IgD-negative memory B cell (primary cell): ENCODE measurements at regions not wholly inside any gene's neighbourhood (a gene's known extent, or its start where the extent isn't known, plus 50 kb on each side); places are given as distances from the start of the nearest gene placed in this dataset.
A peak's percentile ranks its signal among the peaks of the same experiment; 100 is the strongest.

ENCODE experiments used
- H3K27ac Mint-ChIP-seq, 3 donors: one replicate each; pipeline ENCODE4 v1.8.0; 2020 to 2022; ENCODE audit warnings: mild to moderate bottlenecking in 3 of 3, mixed read lengths in 3 of 3, moderate library complexity in 1 of 3
- H3K27me3 Mint-ChIP-seq: one replicate; pipeline ENCODE4 v1.8.0; 2021; ENCODE audit warnings: mixed read lengths
- H3K36me3 Mint-ChIP-seq: one replicate; pipeline ENCODE4 v1.8.0; 2020; ENCODE audit warnings: mild to moderate bottlenecking, mixed read lengths
- H3K4me1 Mint-ChIP-seq, 3 donors: one replicate each; pipeline ENCODE4 v1.8.0; 2020 to 2022; ENCODE audit warnings: mixed read lengths in 3 of 3, mild to moderate bottlenecking in 1 of 3
- H3K4me3 Mint-ChIP-seq, 4 donors: one replicate each; pipeline ENCODE4 v1.8.0; 2020 to 2022; ENCODE audit warnings: mild to moderate bottlenecking in 4 of 4, mixed read lengths in 4 of 4, moderate library complexity in 3 of 4
- H3K9me3 Mint-ChIP-seq, 3 donors: one replicate each; pipeline ENCODE4 v1.8.0; 2020 to 2021; ENCODE audit warnings: mixed read lengths in 3 of 3, mild to moderate bottlenecking in 1 of 3

GRCh38 chr10:107413971-107414370, 249.5 kb upstream of the SORCS1 start:
- no peak overlapping the region for H3K4me3 Mint-ChIP-seq
- H3K36me3 Mint-ChIP-seq = no peaks in the 10 kb centered on the region
- no peak overlapping the region for H3K27ac Mint-ChIP-seq
- H3K4me1 Mint-ChIP-seq = peaks cover 15 to 23% (median 22%) of the 10 kb centered on the region in 3 donors
- H3K27me3 Mint-ChIP-seq = no peaks in the 10 kb centered on the region
- peaks cover 2% of the 10 kb centered on the region in 3 donors for H3K9me3 Mint-ChIP-seq

- Mint-ChIP-seq H3K4me1 (peaks cover 0 to 2% (median 1%) of the 10 kb centered on the region in 3 donors), H3K27me3 (no peaks in the 10 kb centered on the region), H3K9me3 (peaks cover 0 to 3% (median 2%) of the 10 kb centered on the region in 3 donors), H3K27ac (no peak overlapping the region), H3K4me3 (no peak overlapping the region), H3K36me3 (no peaks in the 10 kb centered on the region)
These were observed 245.0 kb upstream of the SORCS1 start for GRCh38 chr10:107409522-107409921.

- peaks cover 1% of the 10 kb centered on the region for H3K27me3 Mint-ChIP-seq
- no peaks in the 10 kb centered on the region for H3K36me3 Mint-ChIP-seq
- H3K9me3 Mint-ChIP-seq = peaks cover 0 to 5% (median 0%) of the 10 kb centered on the region in 3 donors
- H3K4me3 Mint-ChIP-seq = no peak overlapping the region
- H3K4me1 Mint-ChIP-seq = no peaks in the 10 kb centered on the region
- H3K27ac Mint-ChIP-seq = no peak overlapping the region
These were observed 233.6 kb upstream of the SORCS1 start for GRCh38 chr10:107398115-107398514.

- Mint-ChIP-seq H3K27me3 (peaks cover 2% of the 10 kb centered on the region), H3K4me1 (no peaks in the 10 kb centered on the region), H3K9me3 (peaks cover 0 to 5% (median 0%) of the 10 kb centered on the region in 3 donors), H3K4me3 (no peak overlapping the region), H3K27ac (no peak overlapping the region), H3K36me3 (no peaks in the 10 kb centered on the region)
These were observed 227.4 kb upstream of the SORCS1 start for GRCh38 chr10:107391901-107392300.

GRCh38 chr10:107390563-107390962, 226.1 kb upstream of the SORCS1 start:
- Mint-ChIP-seq H3K9me3 (peaks cover 0 to 1% (median 0%) of the 10 kb centered on the region in 3 donors), H3K36me3 (no peaks in the 10 kb centered on the region), H3K27ac (no peak overlapping the region), H3K27me3 (peaks cover 2% of the 10 kb centered on the region), H3K4me1 (no peaks in the 10 kb centered on the region), H3K4me3 (no peak overlapping the region)

GRCh38 chr10:107383357-107383756, 218.9 kb upstream of the SORCS1 start:
- Mint-ChIP-seq H3K4me1 (no peaks in the 10 kb centered on the region), H3K4me3 (no peak overlapping the region), H3K27ac (no peak overlapping the region), H3K9me3 (peaks cover 0 to 8% (median under 1%) of the 10 kb centered on the region in 3 donors), H3K27me3 (no peaks in the 10 kb centered on the region), H3K36me3 (no peaks in the 10 kb centered on the region)

GRCh38 chr10:107379601-107380000, 215.1 kb upstream of the SORCS1 start:
- H3K27ac Mint-ChIP-seq = no peak overlapping the region
- no peak overlapping the region for H3K4me3 Mint-ChIP-seq
- H3K36me3 Mint-ChIP-seq = no peaks in the 10 kb centered on the region
- no peaks in the 10 kb centered on the region for H3K4me1 Mint-ChIP-seq
- H3K9me3 Mint-ChIP-seq = peaks cover 0 to 12% (median 1%) of the 10 kb centered on the region in 3 donors
- no peaks in the 10 kb centered on the region for H3K27me3 Mint-ChIP-seq

- H3K27ac Mint-ChIP-seq = no peak overlapping the region
These were observed 207.3 kb upstream of the SORCS1 start for GRCh38 chr10:107371801-107372200.

GRCh38 chr10:107364872-107365271, 200.4 kb upstream of the SORCS1 start:
- Mint-ChIP-seq H3K36me3 (no peaks in the 10 kb centered on the region), H3K27me3 (no peaks in the 10 kb centered on the region), H3K9me3 (peaks cover 0 to 2% (median 0%) of the 10 kb centered on the region in 3 donors), H3K27ac (no peak overlapping the region), H3K4me1 (no peaks in the 10 kb centered on the region), H3K4me3 (no peak overlapping the region)

More at GRCh38 chr10:107371801-107372200, 207.3 kb upstream of the SORCS1 start:
- Mint-ChIP-seq H3K36me3 (no peaks in the 10 kb centered on the region), H3K9me3 (peaks cover 0 to 2% (median 0%) of the 10 kb centered on the region in 3 donors), H3K4me1 (no peaks in the 10 kb centered on the region), H3K27me3 (no peaks in the 10 kb centered on the region), H3K4me3 (no peak overlapping the region)

GRCh38 chr10:107362306-107362705, 197.8 kb upstream of the SORCS1 start:
- Mint-ChIP-seq H3K27me3 (no peaks in the 10 kb centered on the region), H3K36me3 (no peaks in the 10 kb centered on the region), H3K9me3 (peaks cover 0 to 5% (median 2%) of the 10 kb centered on the region in 3 donors), H3K4me1 (no peaks in the 10 kb centered on the region), H3K27ac (no peak overlapping the region), H3K4me3 (no peak overlapping the region)

GRCh38 chr10:107357033-107357432, 192.5 kb upstream of the SORCS1 start:
- Mint-ChIP-seq H3K27me3 (no peaks in the 10 kb centered on the region), H3K27ac (no peak overlapping the region), H3K4me3 (no peak overlapping the region), H3K9me3 (peaks cover 2 to 7% (median 3%) of the 10 kb centered on the region in 3 donors), H3K36me3 (no peaks in the 10 kb centered on the region), H3K4me1 (no peaks in the 10 kb centered on the region)

- no peaks in the 10 kb centered on the region for H3K27me3 Mint-ChIP-seq
- no peaks in the 10 kb centered on the region for H3K4me1 Mint-ChIP-seq
- no peak overlapping the region for H3K4me3 Mint-ChIP-seq
- H3K9me3 Mint-ChIP-seq = peaks cover 2 to 7% (median 3%) of the 10 kb centered on the region in 3 donors
- H3K27ac Mint-ChIP-seq = no peak overlapping the region
- no peaks in the 10 kb centered on the region for H3K36me3 Mint-ChIP-seq
These were observed 191.9 kb upstream of the SORCS1 start for GRCh38 chr10:107356396-107356795.

GRCh38 chr10:107342711-107343110, 178.2 kb upstream of the SORCS1 start:
- Mint-ChIP-seq H3K27me3 (no peaks in the 10 kb centered on the region), H3K9me3 (peaks cover 0 to 5% (median 1%) of the 10 kb centered on the region in 3 donors), H3K4me1 (no peaks in the 10 kb centered on the region)

GRCh38 chr10:107341281-107341680, 176.8 kb upstream of the SORCS1 start:
- no peak overlapping the region for H3K4me3 Mint-ChIP-seq
- peaks cover 0 to 5% (median 1%) of the 10 kb centered on the region in 3 donors for H3K9me3 Mint-ChIP-seq
- no peaks in the 10 kb centered on the region for H3K27me3 Mint-ChIP-seq

More at GRCh38 chr10:107342711-107343110, 178.2 kb upstream of the SORCS1 start:
- Mint-ChIP-seq H3K27ac (no peak overlapping the region), H3K4me3 (no peak overlapping the region), H3K36me3 (no peaks in the 10 kb centered on the region)

GRCh38 chr10:107340326-107340725, 175.8 kb upstream of the SORCS1 start:
- Mint-ChIP-seq H3K9me3 (peaks cover 0 to 5% (median under 1%) of the 10 kb centered on the region in 3 donors), H3K36me3 (no peaks in the 10 kb centered on the region)

More at GRCh38 chr10:107341281-107341680, 176.8 kb upstream of the SORCS1 start:
- H3K27ac Mint-ChIP-seq = no peak overlapping the region
- no peaks in the 10 kb centered on the region for H3K4me1 Mint-ChIP-seq
- H3K36me3 Mint-ChIP-seq = no peaks in the 10 kb centered on the region

GRCh38 chr10:107336061-107336460, 171.6 kb upstream of the SORCS1 start:
- no peak overlapping the region for H3K4me3 Mint-ChIP-seq
- H3K4me1 Mint-ChIP-seq = no peaks in the 10 kb centered on the region
- H3K27me3 Mint-ChIP-seq = peaks cover 3% of the 10 kb centered on the region
- H3K36me3 Mint-ChIP-seq = no peaks in the 10 kb centered on the region
- peaks cover 0 to 2% (median 2%) of the 10 kb centered on the region in 3 donors for H3K9me3 Mint-ChIP-seq
- H3K27ac Mint-ChIP-seq = peak overlapping the region in 1 of 3 donors; percentile 20

More at GRCh38 chr10:107340326-107340725, 175.8 kb upstream of the SORCS1 start:
- Mint-ChIP-seq H3K27me3 (no peaks in the 10 kb centered on the region), H3K27ac (no peak overlapping the region), H3K4me1 (no peaks in the 10 kb centered on the region), H3K4me3 (no peak overlapping the region)
